Upper lobe of right lung (tissue), 1 donor: ENCODE measurements at regions not wholly inside any gene's neighbourhood (a gene's known extent, or its start where the extent isn't known, plus 50 kb on each side); places are given as distances from the start of the nearest gene placed in this dataset.

Experiments
- ATAC-seq: fragments of 200-7000 bp; cut with Tn5 transposase; one replicate; pipeline ENCODE4 v1.9.1; 2020; ENCODE audit warnings: mild to moderate bottlenecking, moderate library complexity
- DNase-seq: peaks from one replicate; pipeline ENCODE4 v3.0.0-alpha.2; 2020
- H3K27ac ChIP-seq: fragments of 200-600 bp; one replicate; pipeline ENCODE4 v1.8.0; 2022
- H3K27me3 ChIP-seq: fragments of 200-600 bp; one replicate; pipeline ENCODE4 v1.8.0; 2022; ENCODE audit warnings: mild to moderate bottlenecking
- H3K36me3 ChIP-seq: fragments of 200-600 bp; one replicate; pipeline ENCODE4 v1.8.0; 2022
- H3K4me1 ChIP-seq: fragments of 200-600 bp; one replicate; pipeline ENCODE4 v1.8.0; 2022
- H3K4me3 ChIP-seq: fragments of 200-600 bp; one replicate; pipeline ENCODE4 v1.8.0; 2022; ENCODE audit warnings: mild to moderate bottlenecking
- H3K9me3 ChIP-seq: fragments of 200-600 bp; one replicate; pipeline ENCODE4 v1.8.0; 2022
- intact Hi-C: fragments of 100-400 bp; cut with DNase I; formaldehyde crosslinking; loops from one replicate; pipeline ENCODE4 v1.11.0; 2022
- TF ChIP-seq, protein P1 (sequence below): fragments of 200-600 bp; IDR thresholded peaks from one replicate; pipeline ENCODE4 v1.8.0; 2022; ENCODE audit warnings: antibody characterized with exemption
- donor health status: DM: no; HTN: yes; CAD: no; lungs with severe emphysema.

DNA sequence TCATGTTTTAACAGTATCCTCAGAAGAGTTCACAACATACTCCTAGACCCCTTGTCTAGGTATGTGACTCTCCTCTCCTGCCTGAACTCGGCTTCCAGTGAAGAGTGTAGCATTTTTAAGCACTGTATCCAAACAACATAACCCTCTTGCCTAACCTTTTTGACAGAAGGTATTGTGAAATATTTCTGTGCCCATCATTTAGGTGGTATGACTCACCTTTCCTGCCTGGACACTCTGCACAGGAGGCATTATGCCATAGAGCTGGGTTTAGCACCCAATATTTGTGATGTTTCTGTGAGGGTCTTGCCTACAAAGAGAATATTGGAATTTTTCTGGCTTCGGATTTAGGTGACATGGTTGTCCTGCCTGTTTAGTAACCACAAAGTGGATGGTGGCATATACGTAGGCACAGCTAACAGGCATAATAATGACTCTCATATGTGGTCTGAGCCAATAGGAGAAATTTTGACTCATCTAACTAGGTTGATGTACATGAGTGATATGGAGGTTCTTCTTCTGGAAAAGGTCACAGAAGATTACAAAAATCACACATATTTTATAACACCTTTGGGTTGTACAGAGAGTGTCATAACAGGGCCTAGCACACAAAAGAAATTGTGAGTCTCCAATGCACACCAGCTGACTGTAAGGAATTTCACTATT is 1001.0 kb upstream of the TSPY4 start:
- H3K27me3 ChIP-seq = no peaks in the 10 kb centered on the region
- H3K9me3 ChIP-seq = no peaks in the 10 kb centered on the region
- H3K27ac ChIP-seq = no peak overlapping the region
- DNase-seq (no peak), ATAC-seq (no peak)
- TF ChIP-seq, protein P1, sequence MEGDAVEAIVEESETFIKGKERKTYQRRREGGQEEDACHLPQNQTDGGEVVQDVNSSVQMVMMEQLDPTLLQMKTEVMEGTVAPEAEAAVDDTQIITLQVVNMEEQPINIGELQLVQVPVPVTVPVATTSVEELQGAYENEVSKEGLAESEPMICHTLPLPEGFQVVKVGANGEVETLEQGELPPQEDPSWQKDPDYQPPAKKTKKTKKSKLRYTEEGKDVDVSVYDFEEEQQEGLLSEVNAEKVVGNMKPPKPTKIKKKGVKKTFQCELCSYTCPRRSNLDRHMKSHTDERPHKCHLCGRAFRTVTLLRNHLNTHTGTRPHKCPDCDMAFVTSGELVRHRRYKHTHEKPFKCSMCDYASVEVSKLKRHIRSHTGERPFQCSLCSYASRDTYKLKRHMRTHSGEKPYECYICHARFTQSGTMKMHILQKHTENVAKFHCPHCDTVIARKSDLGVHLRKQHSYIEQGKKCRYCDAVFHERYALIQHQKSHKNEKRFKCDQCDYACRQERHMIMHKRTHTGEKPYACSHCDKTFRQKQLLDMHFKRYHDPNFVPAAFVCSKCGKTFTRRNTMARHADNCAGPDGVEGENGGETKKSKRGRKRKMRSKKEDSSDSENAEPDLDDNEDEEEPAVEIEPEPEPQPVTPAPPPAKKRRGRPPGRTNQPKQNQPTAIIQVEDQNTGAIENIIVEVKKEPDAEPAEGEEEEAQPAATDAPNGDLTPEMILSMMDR = no peak
- intact Hi-C loops = no loop called here
- no peak overlapping the region for H3K4me3 ChIP-seq
- no peaks in the 10 kb centered on the region for H3K4me1 ChIP-seq
- H3K36me3 ChIP-seq = no peaks in the 10 kb centered on the region

DNA sequence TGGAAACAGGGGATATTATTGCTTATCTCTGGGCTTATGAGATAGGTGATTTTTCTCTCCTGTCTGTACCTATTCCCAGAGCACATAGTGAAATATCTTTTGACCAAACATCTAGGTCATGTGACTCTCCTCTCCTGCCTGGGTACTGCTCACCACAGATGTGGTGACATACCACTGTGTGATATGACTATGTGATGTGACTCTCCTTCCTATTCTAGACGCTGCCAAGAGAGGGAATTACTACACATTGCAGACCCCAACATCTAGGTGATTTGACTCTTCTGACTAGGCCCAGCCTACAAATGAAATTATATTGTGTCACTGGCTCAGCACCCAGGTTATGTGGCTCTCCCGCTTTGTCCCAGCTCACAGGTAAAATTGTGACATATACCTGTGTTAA is 996.3 kb upstream of the TSPY4 start:
- Histone ChIP-seq H3K27me3 (no peaks in the 10 kb centered on the region), H3K9me3 (no peaks in the 10 kb centered on the region), H3K4me1 (no peaks in the 10 kb centered on the region), H3K27ac (no peak overlapping the region), H3K36me3 (no peaks in the 10 kb centered on the region), H3K4me3 (no peak overlapping the region)
- intact Hi-C loops = no loop called here
- TF ChIP-seq, protein P1 = no peak
- no peak for DNase-seq
- no peak for ATAC-seq

DNA sequence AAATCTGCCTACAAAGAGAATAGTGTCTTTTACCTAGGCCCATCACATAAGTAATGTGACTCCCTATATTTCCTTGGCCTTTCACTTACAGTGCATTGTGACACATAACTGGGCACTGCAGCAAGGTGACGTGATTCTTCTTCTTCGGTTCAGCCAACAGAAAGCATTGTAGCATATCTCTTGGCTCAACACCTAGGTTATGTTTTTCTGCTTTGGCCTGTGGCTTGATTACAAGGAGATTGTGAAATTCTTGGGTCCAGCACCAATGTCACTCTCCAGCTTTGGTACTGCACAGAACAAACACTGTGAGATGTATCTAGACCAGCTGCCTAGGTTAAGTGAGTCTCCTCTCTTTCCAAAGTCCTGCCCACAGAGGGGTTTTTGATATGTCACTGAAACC is 995.1 kb upstream of the TSPY4 start:
- TF ChIP-seq, protein P1 = no peak
- DNase-seq (no peak), ATAC-seq (no peak)
- Histone ChIP-seq H3K9me3 (no peaks in the 10 kb centered on the region), H3K4me1 (no peaks in the 10 kb centered on the region), H3K4me3 (no peak overlapping the region), H3K36me3 (no peaks in the 10 kb centered on the region), H3K27ac (no peak overlapping the region), H3K27me3 (no peaks in the 10 kb centered on the region)
- intact Hi-C loops = no loop called here

DNA sequence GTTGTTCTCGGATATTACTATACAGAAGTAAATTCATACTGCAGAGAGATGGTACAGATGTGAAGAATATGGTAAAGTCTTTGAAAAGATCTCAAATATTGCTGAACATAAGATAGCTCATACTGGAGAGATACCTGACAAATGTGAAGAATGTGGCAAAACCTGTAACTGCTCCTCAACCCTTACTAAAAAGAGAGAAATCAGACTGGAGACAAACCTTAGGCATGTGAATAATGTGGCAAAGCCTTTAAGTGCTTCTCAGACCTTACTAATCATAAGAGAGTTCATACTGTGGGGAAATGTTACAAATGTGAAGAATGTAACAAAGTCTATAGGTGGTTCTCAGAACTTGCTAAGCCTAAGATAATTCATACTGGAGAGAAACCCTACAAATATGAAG is 986.0 kb upstream of the TSPY4 start:
- no peaks in the 10 kb centered on the region for H3K27me3 ChIP-seq
- DNase-seq (no peak), ATAC-seq (no peak)
- no peak overlapping the region for H3K27ac ChIP-seq
- H3K36me3 ChIP-seq = no peaks in the 10 kb centered on the region
- no peaks in the 10 kb centered on the region for H3K9me3 ChIP-seq
- H3K4me3 ChIP-seq = no peak overlapping the region
- TF ChIP-seq, protein P1 = no peak
- H3K4me1 ChIP-seq = no peaks in the 10 kb centered on the region
- intact Hi-C loops = no loop called here

DNA sequence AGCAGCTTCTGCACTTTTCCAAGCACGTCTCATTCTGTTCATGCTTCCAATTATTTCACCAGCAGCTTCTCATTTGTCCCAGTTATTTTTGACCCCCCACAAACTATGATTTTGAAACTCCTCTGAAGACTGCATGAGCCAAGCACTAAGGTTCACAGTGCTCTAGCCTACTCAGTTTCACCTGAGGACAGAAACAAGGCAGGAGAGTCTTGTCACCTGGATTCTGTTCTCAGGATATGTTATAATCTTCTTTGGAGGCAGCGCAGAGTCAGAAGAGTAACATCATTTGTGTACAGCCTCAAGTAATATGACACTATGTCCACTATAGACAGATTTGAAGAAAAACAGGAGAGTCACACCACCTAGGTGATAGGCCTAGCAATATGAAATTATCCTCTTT is 985.1 kb upstream of the TSPY4 start:
- Histone ChIP-seq H3K4me3 (no peak overlapping the region), H3K27me3 (no peaks in the 10 kb centered on the region), H3K9me3 (no peaks in the 10 kb centered on the region), H3K27ac (no peak overlapping the region), H3K36me3 (no peaks in the 10 kb centered on the region), H3K4me1 (no peaks in the 10 kb centered on the region)
- TF ChIP-seq, protein P1 = no peak
- DNase-seq (no peak), ATAC-seq (no peak)
- intact Hi-C loops = no loop called here

DNA sequence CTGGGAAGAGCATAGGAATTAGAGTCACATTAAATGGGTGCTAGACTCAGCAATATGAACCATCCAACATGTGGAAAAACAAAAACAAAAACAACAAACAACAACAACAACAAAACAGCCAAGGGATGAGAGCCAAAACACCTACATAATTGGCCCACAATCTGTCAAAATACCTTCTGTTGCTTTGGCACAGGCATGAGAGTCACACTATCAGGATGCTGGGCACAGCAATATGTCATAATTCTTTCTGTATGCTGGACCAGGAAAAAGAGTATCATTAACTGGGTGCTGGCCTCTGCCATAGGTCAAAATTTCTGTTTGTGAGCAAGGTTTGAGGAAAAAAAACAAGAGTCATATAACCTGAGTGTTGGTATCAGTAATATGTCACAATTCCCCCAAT is 979.1 kb upstream of the TSPY4 start:
- H3K9me3 ChIP-seq = no peaks in the 10 kb centered on the region
- intact Hi-C loops = no loop called here
- ATAC-seq = no peak

More for the DNA sequence above, 979.1 kb upstream of the TSPY4 start:
- no peak overlapping the region for H3K27ac ChIP-seq
- H3K4me3 ChIP-seq = no peak overlapping the region
- H3K27me3 ChIP-seq = no peaks in the 10 kb centered on the region
- TF ChIP-seq, protein P1 = no peak
- H3K4me1 ChIP-seq = no peaks in the 10 kb centered on the region
- no peak for DNase-seq
- H3K36me3 ChIP-seq = no peaks in the 10 kb centered on the region
